ENCODE measurements at regions not wholly inside any gene's neighbourhood (a gene's known extent, or its start where the extent isn't known, plus 50 kb on each side); places are given as distances from the start of the nearest gene placed in this dataset.

GRCh38 chr10:29946953-29947700 is 112.3 kb downstream of the JCAD start:
- no peaks in the 10 kb centered on the region for H3K36me3 Mint-ChIP-seq (ENCODE audit: insufficient read depth)
- no peak for ATAC-seq
- H3K9me3 Mint-ChIP-seq: no peaks in the 10 kb centered on the region
- no peak overlapping the region for H3K4me3 Mint-ChIP-seq
- H3K4me1 Mint-ChIP-seq (ENCODE audit: low read depth): no peaks in the 10 kb centered on the region
- H3K27me3 Mint-ChIP-seq (ENCODE audit: low read depth): peaks cover 1% of the 10 kb centered on the region
- DNase-seq: no peak

- Mint-ChIP-seq H3K4me3 (no peak overlapping the region), H3K36me3 (ENCODE audit: insufficient read depth) (no peaks in the 10 kb centered on the region), H3K27me3 (ENCODE audit: low read depth) (peaks cover 3% of the 10 kb centered on the region), H3K4me1 (ENCODE audit: low read depth) (no peaks in the 10 kb centered on the region), H3K9me3 (no peaks in the 10 kb centered on the region)
- ATAC-seq (no peak), DNase-seq (no peak)
Observed at GRCh38 chr10:29946614-29946952, 112.8 kb downstream of the JCAD start.

DNA sequence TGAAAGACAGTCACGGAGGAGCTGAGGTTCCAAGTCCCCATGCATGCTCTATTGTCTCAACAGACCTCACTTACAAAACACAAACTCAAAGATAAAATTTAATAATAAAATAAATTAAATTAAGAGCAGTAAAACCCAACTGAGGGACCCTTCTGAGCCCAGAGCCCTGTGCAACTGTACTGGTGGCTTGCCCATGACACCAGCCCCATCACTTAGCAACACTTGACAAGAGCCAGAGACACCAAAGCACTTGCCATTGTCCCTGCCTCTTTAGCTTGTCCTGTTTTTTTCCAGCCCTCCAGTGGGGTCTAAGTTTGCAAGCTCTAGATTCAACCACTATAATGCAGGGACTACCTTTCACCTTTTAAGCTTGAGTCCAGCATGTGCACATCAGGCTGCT is 117.9 kb downstream of the JCAD start:
- ATAC-seq (no peak), DNase-seq (no peak)
- Mint-ChIP-seq H3K4me3 (no peak overlapping the region), H3K36me3 (ENCODE audit: insufficient read depth) (no peaks in the 10 kb centered on the region), H3K9me3 (no peaks in the 10 kb centered on the region), H3K27me3 (ENCODE audit: low read depth) (peaks cover 19% of the 10 kb centered on the region), H3K4me1 (ENCODE audit: low read depth) (no peaks in the 10 kb centered on the region)

DNA sequence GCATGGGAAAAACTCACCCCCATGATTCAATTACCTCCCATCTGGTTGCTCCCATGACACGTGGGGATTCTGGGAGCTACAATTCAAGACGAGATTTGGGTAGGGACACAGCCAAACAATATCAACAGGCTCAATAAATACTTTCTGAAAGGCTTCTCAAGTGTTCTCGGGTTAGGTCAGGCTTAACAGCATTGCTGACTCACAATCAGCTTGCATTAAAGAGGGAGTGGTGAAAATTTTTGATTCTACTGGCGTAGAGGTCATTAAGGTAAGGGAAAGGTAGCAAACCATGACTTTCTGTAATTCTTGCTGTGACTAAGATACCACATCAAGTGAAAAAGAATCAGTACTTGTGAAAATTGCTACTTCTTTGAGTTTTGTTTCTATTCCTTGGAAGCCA is 126.4 kb downstream of the JCAD start:
- Mint-ChIP-seq H3K27me3 (ENCODE audit: low read depth) (peaks cover 18% of the 10 kb centered on the region), H3K36me3 (ENCODE audit: insufficient read depth) (no peaks in the 10 kb centered on the region), H3K9me3 (peaks cover 4% of the 10 kb centered on the region), H3K4me3 (no peak overlapping the region), H3K4me1 (ENCODE audit: low read depth) (no peaks in the 10 kb centered on the region)
- ATAC-seq (no peak), DNase-seq (no peak)

GRCh38 chr10:29931833-29932232 is 127.6 kb downstream of the JCAD start:
- Mint-ChIP-seq H3K4me1 (ENCODE audit: low read depth) (no peaks in the 10 kb centered on the region), H3K27me3 (ENCODE audit: low read depth) (peaks cover 11% of the 10 kb centered on the region), H3K9me3 (peaks cover 4% of the 10 kb centered on the region), H3K36me3 (ENCODE audit: insufficient read depth) (no peaks in the 10 kb centered on the region), H3K4me3 (no peak overlapping the region)
- ATAC-seq: no peak
- no peak for DNase-seq

GRCh38 chr10:29929006-29929405 is 130.4 kb downstream of the JCAD start:
- no peak overlapping the region for H3K4me3 Mint-ChIP-seq
- no peaks in the 10 kb centered on the region for H3K36me3 Mint-ChIP-seq (ENCODE audit: insufficient read depth)
- DNase-seq: no peak
- ATAC-seq: no peak
- H3K4me1 Mint-ChIP-seq (ENCODE audit: low read depth): no peaks in the 10 kb centered on the region
- peaks cover 9% of the 10 kb centered on the region for H3K9me3 Mint-ChIP-seq
- H3K27me3 Mint-ChIP-seq (ENCODE audit: low read depth): peaks cover 9% of the 10 kb centered on the region

GRCh38 chr10:29926693-29927048 is 132.7 kb downstream of the JCAD start:
- H3K36me3 Mint-ChIP-seq (ENCODE audit: insufficient read depth): no peaks in the 10 kb centered on the region
- H3K4me3 Mint-ChIP-seq: no peak overlapping the region
- ATAC-seq: no peak
- no peak for DNase-seq
- peaks cover 18% of the 10 kb centered on the region for H3K27me3 Mint-ChIP-seq (ENCODE audit: low read depth)
- peaks cover 8% of the 10 kb centered on the region for H3K9me3 Mint-ChIP-seq
- no peaks in the 10 kb centered on the region for H3K4me1 Mint-ChIP-seq (ENCODE audit: low read depth)

GRCh38 chr10:29925771-29926692 is 133.4 kb downstream of the JCAD start:
- H3K27me3 Mint-ChIP-seq (ENCODE audit: low read depth): peaks cover 18% of the 10 kb centered on the region

GRCh38 chr10:29924436-29924835 is 134.9 kb downstream of the JCAD start:
- Mint-ChIP-seq H3K36me3 (ENCODE audit: insufficient read depth) (no peaks in the 10 kb centered on the region), H3K4me1 (ENCODE audit: low read depth) (no peaks in the 10 kb centered on the region), H3K9me3 (peaks cover 6% of the 10 kb centered on the region), H3K27me3 (ENCODE audit: low read depth) (peaks cover 27% of the 10 kb centered on the region), H3K4me3 (no peak overlapping the region)
- ATAC-seq (no peak), DNase-seq (no peak)

More at GRCh38 chr10:29925771-29926692, 133.4 kb downstream of the JCAD start:
- Mint-ChIP-seq H3K4me3 (no peak overlapping the region), H3K9me3 (peaks cover 6% of the 10 kb centered on the region), H3K4me1 (ENCODE audit: low read depth) (no peaks in the 10 kb centered on the region), H3K36me3 (ENCODE audit: insufficient read depth) (no peaks in the 10 kb centered on the region)
- DNase-seq: no peak
- no peak for ATAC-seq

DNA sequence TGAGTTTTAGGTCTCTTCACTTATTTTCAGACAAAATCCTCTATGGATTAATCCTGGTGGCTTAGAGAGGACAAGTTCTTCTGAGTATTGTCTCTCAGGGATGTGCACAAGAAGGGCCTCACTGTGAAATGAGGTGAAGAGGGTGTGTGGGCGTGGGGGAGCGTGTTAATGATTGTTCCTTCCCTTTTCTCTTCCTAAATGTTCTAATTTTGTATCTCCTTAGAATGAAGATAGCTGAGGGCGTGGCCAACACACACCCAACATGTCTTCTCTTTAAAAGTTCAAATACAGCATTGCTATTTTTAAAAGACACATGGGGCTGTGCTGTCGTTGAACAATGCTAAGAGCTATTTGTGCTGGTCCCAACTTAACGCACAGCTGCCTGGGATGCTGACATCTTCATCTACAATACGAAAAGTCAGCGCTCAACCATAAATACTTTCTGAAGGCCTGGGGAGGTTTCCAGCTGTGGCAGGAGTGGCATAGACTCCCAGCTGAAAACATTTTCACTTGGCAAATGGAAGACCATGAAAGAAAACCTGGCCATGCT is 135.9 kb downstream of the JCAD start:
- DNase-seq (no peak), ATAC-seq (no peak)
- Mint-ChIP-seq H3K4me3 (no peak overlapping the region), H3K36me3 (ENCODE audit: insufficient read depth) (no peaks in the 10 kb centered on the region), H3K27me3 (ENCODE audit: low read depth) (peaks cover 31% of the 10 kb centered on the region), H3K4me1 (ENCODE audit: low read depth) (no peaks in the 10 kb centered on the region), H3K9me3 (peaks cover 6% of the 10 kb centered on the region)

GRCh38 chr10:29922892-29923291 is 136.5 kb downstream of the JCAD start:
- DNase-seq (no peak), ATAC-seq (no peak)
- Mint-ChIP-seq H3K4me3 (no peak overlapping the region), H3K36me3 (ENCODE audit: insufficient read depth) (no peaks in the 10 kb centered on the region), H3K9me3 (peaks cover 6% of the 10 kb centered on the region), H3K27me3 (ENCODE audit: low read depth) (peaks cover 31% of the 10 kb centered on the region), H3K4me1 (ENCODE audit: low read depth) (no peaks in the 10 kb centered on the region)

GRCh38 chr10:29922226-29922625 is 137.2 kb downstream of the JCAD start:
- DNase-seq (no peak), ATAC-seq (no peak)
- Mint-ChIP-seq H3K36me3 (ENCODE audit: insufficient read depth) (no peaks in the 10 kb centered on the region), H3K27me3 (ENCODE audit: low read depth) (peaks cover 31% of the 10 kb centered on the region), H3K4me3 (no peak overlapping the region), H3K4me1 (ENCODE audit: low read depth) (no peaks in the 10 kb centered on the region), H3K9me3 (peaks cover 6% of the 10 kb centered on the region)

DNA sequence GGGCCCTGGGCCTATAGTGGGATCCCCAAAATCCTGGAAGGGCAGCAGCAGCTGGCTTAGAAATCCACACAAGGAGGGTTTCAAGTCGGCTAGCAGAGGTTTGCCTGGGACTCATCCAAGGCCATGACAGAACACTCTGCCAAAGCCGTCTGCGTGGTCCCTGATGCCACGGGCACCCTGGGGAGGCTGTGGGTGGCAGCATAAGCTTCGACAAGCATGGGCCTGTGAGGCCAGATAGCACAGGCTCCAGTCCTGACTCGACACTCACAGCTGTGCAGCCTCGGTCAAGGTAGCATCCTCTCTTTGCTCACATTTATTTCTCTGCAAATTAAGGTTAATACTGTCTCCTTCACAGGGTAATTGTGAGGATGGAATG is 138.3 kb downstream of the JCAD start:
- Mint-ChIP-seq H3K4me3 (no peak overlapping the region), H3K27me3 (ENCODE audit: low read depth) (peaks cover 28% of the 10 kb centered on the region), H3K9me3 (peaks cover 3% of the 10 kb centered on the region), H3K36me3 (ENCODE audit: insufficient read depth) (no peaks in the 10 kb centered on the region), H3K4me1 (ENCODE audit: low read depth) (no peaks in the 10 kb centered on the region)
- DNase-seq (no peak), ATAC-seq (no peak)

GRCh38 chr10:29920408-29921070 is 138.8 kb downstream of the JCAD start:
- Mint-ChIP-seq H3K9me3 (no peaks in the 10 kb centered on the region), H3K4me1 (ENCODE audit: low read depth) (no peaks in the 10 kb centered on the region), H3K27me3 (ENCODE audit: low read depth) (peaks cover 28% of the 10 kb centered on the region), H3K36me3 (ENCODE audit: insufficient read depth) (no peaks in the 10 kb centered on the region), H3K4me3 (no peak overlapping the region)
- ATAC-seq (no peak), DNase-seq (no peak)

Data from activated T-cell treated with anti-CD3 and anti-CD28 coated beads, Interleukin-2, amount 50 U/mL, for 4 hours (primary cell).